DOHH2 (cell line): ENCODE measurements at regions not wholly inside any gene's neighbourhood (a gene's known extent, or its start where the extent isn't known, plus 50 kb on each side); places are given as distances from the start of the nearest gene placed in this dataset.

Experiments used
- CTCF ChIP-seq: fragments of 200-600 bp; sonication (generic); IDR thresholded peaks from one replicate; pipeline ENCODE4 v1.5.1; 2014; ENCODE audit warnings: antibody characterized with exemption, mild to moderate bottlenecking, low read depth, low read length; ENCODE audit not compliant: poor library complexity, severe bottlenecking
- EZH2phosphoT487 ChIP-seq: fragments of 200-600 bp; sonication (generic); IDR thresholded peaks from 2 replicates; pipeline ENCODE4 v1.6.1; 2017; ENCODE audit warnings: borderline replicate concordance, mild to moderate bottlenecking, antibody characterized with exemption, low read length, moderate library complexity, mixed read lengths

- TF ChIP-seq CTCF (no peak), EZH2phosphoT487 (no peak)
These were observed 414.6 kb upstream of the PRICKLE1 start for GRCh38 chr12:43004141-43004540.
